Endothelial cell of umbilical vein (primary cell): ENCODE measurements at regions not wholly inside any gene's neighbourhood (a gene's known extent, or its start where the extent isn't known, plus 50 kb on each side); places are given as distances from the start of the nearest gene placed in this dataset.

Experiments used
- BruUV-seq: library from RNA; stranded (reverse); fragments of 400-500 nt; replicated peaks from 2 replicates; lab custom pipeline; 2021; lab: Mats Ljungman, UMichigan
- CTCF ChIA-PET: fragments of 300-600, 350-600 bp; sonication (Branson Sonifier 250); formaldehyde crosslinking; loops from one replicate; lab custom pipeline; 2021; ENCODE audit warnings: antibody characterized with exemption, inconsistent platforms; lab: Charles Lee
- POLR2A ChIA-PET: fragments of 300-600, 350-600 bp; sonication (Branson Sonifier 250); formaldehyde crosslinking; loops from one replicate; lab custom pipeline; 2021; ENCODE audit warnings: antibody characterized with exemption, inconsistent platforms; lab: Charles Lee
- DNase-seq: peaks from one replicate; pipeline ENCODE4 v3.0.0-alpha.2; 2011; ENCODE audit warnings: low read depth, low spot score
- FAIRE-seq: peaks from 2 replicates; lab custom pipeline; 2011; peaks lifted over from hg19 to GRCh38; lab: Jason Lieb, UNC
- H2AFZ ChIP-seq: 2 replicates; pipeline ENCODE4 v1.6.0; 2012; ENCODE audit warnings: low read depth, low read length, control low read depth, inconsistent platforms
- H3K27ac ChIP-seq: 2 replicates; pipeline ENCODE4 v1.5.1; 2011; ENCODE audit warnings: low read depth, mild to moderate bottlenecking, control low read depth, low read length, moderate library complexity; ENCODE audit not compliant: insufficient read depth
- H3K27me3 ChIP-seq, 2 experiments: 2 replicates each; pipeline versions ENCODE4 v1.6.0 to v1.6.1; 2011; ENCODE audit warnings: low read length in 2 of 2, mixed read lengths in 1 of 2; ENCODE audit not compliant: control insufficient read depth in 2 of 2, insufficient read depth in 2 of 2
- H3K36me3 ChIP-seq, 2 experiments: 2 replicates in 1 of 2; 3 replicates in 1 of 2; pipeline ENCODE4 v1.5.1; 2011; ENCODE audit warnings: low read length in 2 of 2, mild to moderate bottlenecking in 1 of 2, moderate library complexity in 1 of 2; ENCODE audit not compliant: control insufficient read depth in 2 of 2, insufficient read depth in 2 of 2; ENCODE audit errors: extremely low read depth in 1 of 2
- H3K4me1 ChIP-seq: 3 replicates; pipeline ENCODE4 v1.5.1; 2011; ENCODE audit warnings: mild to moderate bottlenecking, low read length; ENCODE audit not compliant: control insufficient read depth, insufficient read depth; ENCODE audit errors: extremely low read depth
- H3K4me2 ChIP-seq: 2 replicates; pipeline ENCODE4 v1.6.1; 2011; ENCODE audit warnings: low read length, control low read depth, mixed read lengths; ENCODE audit not compliant: insufficient read depth
- H3K4me3 ChIP-seq, 3 experiments: fragments of 200-600 bp in 1 of 3; sonication (generic), shearing (Covaris generic) in 1 of 3; replicated peaks in 1 of 3; 2 replicates each; pipeline ENCODE4 v1.5.1; 2011 to 2016; ENCODE audit warnings: control low read depth in 3 of 3, low read length in 3 of 3, mild to moderate bottlenecking in 2 of 3, inconsistent platforms in 1 of 3, low read depth in 1 of 3, moderate library complexity in 1 of 3; ENCODE audit not compliant: insufficient read depth in 1 of 3
- H3K79me2 ChIP-seq: 2 replicates; pipeline ENCODE4 v1.6.0; 2012; ENCODE audit warnings: low read length, inconsistent platforms; ENCODE audit not compliant: control insufficient read depth, insufficient read depth
- H3K9ac ChIP-seq: replicated peaks from 2 replicates; pipeline ENCODE3; 2011; ENCODE audit warnings: low read length, control low read depth; ENCODE audit not compliant: insufficient read depth; ENCODE audit errors: extremely low read depth
- H3K9me1 ChIP-seq: replicated peaks from 3 replicates; pipeline ENCODE4 v1.6.0; 2011; ENCODE audit warnings: mild to moderate bottlenecking, low read length; ENCODE audit not compliant: control insufficient read depth, insufficient read depth; ENCODE audit errors: extremely low read depth
- H3K9me3 ChIP-seq: replicated peaks from 2 replicates; pipeline ENCODE4 v1.5.1; 2012; ENCODE audit warnings: low read length, inconsistent platforms; ENCODE audit not compliant: control insufficient read depth, insufficient read depth
- H4K20me1 ChIP-seq: replicated peaks from 2 replicates; pipeline ENCODE3; 2011; ENCODE audit warnings: mild to moderate bottlenecking, low read length; ENCODE audit not compliant: control insufficient read depth, insufficient read depth; ENCODE audit errors: extremely low read depth
- EZH2 ChIP-seq: IDR thresholded peaks from 2 replicates; pipeline ENCODE4 v1.6.1; 2012; ENCODE audit warnings: borderline replicate concordance, low read depth, mild to moderate bottlenecking, moderate library complexity, low read length, inconsistent platforms; ENCODE audit not compliant: severe bottlenecking
- FOS ChIP-seq: IDR thresholded peaks from 2 replicates; pipeline ENCODE4 v1.6.1; 2011; ENCODE audit warnings: mild to moderate bottlenecking, low read length, moderate library complexity, borderline replicate concordance; ENCODE audit not compliant: insufficient read depth
- GATA2 ChIP-seq: IDR thresholded peaks from 2 replicates; pipeline ENCODE4 v1.7.0; 2011; ENCODE audit warnings: low read depth, mild to moderate bottlenecking, moderate library complexity, mixed read lengths, low read length; ENCODE audit not compliant: insufficient read length, insufficient read depth
- JUN ChIP-seq: IDR thresholded peaks from 2 replicates; pipeline ENCODE4 v1.6.1; 2011; ENCODE audit warnings: borderline replicate concordance, low read depth; ENCODE audit not compliant: insufficient read length, insufficient read depth
- MYC ChIP-seq: IDR thresholded peaks from one replicate; pipeline ENCODE4 v1.6.1; 2011; ENCODE audit warnings: mild to moderate bottlenecking, low read depth, low read length
- POLR2A ChIP-seq: IDR thresholded peaks from 2 replicates; pipeline ENCODE4 v1.6.1; 2012; ENCODE audit warnings: low read depth, mild to moderate bottlenecking, control low read depth, low read length
- POLR2AphosphoS5 ChIP-seq: IDR thresholded peaks from 2 replicates; pipeline ENCODE4 v1.6.1; 2012; ENCODE audit warnings: low read depth, mild to moderate bottlenecking, control low read depth, low read length, moderate library complexity; ENCODE audit not compliant: insufficient read depth
- dilution Hi-C: fragments of 300-500 bp; cut with MboI; formaldehyde crosslinking; loops from one replicate; pipeline ENCODE4 v1.15.0; 2019; ENCODE audit warnings: low sequenced_read_pairs; ENCODE audit not compliant: extremely low pct_ligation_motif_present
- intact Hi-C: fragments of 100-400 bp; cut with micrococcal nuclease; formaldehyde crosslinking; loops from one replicate; pipeline ENCODE4 v1.10.0; 2022
- TF ChIP-seq, protein P1 (sequence below): IDR thresholded peaks from 2 replicates; pipeline ENCODE4 v1.6.1; 2011; ENCODE audit not compliant: insufficient read depth, insufficient read length
- TF ChIP-seq, protein P2 (sequence below), 2 donors: IDR thresholded peaks; 1 replicate in 1 of 2; 2 replicates in 1 of 2; pipeline ENCODE4 v1.5.1; 2011; ENCODE audit warnings: low read length in 2 of 2, mild to moderate bottlenecking in 2 of 2, moderate library complexity in 2 of 2, control low read depth in 1 of 2, inconsistent platforms in 1 of 2, low read depth in 1 of 2; ENCODE audit not compliant: insufficient read depth in 1 of 2; ENCODE audit errors: extremely low read depth in 1 of 2

DNA sequence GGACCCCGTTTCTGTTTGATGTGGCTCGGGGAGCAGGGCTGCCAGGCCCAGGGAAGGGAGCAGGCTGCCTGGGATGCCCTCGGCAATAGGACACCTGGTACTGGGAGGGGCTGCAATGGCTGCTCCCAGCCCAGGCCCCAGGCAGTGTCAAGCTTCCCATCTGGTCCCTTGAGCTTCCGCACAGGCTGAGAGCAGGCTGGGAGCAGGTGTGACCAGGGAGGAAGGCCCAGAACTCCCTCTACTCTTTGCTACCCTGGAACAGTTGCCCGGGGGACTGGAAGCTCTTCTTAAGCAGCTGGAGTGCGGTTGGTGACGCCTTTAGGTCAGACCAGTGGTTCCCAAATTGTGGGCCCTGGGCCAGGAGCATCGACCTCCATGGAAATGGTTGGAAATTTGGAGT lies 186.9 kb downstream of the GADD45G start:
- Histone ChIP-seq H3K4me2 (no peak overlapping the region), H3K9ac (no peak overlapping the region), H3K79me2 (no peaks in the 10 kb centered on the region), H3K9me1 (no peaks in the 10 kb centered on the region), H3K4me1 (no peaks in the 10 kb centered on the region), H3K36me3 (no peaks in the 10 kb centered on the region), H3K9me3 (no peaks in the 10 kb centered on the region), H3K27me3 (no peaks in the 10 kb centered on the region), H2AFZ (no peak overlapping the region), H3K27ac (no peak overlapping the region), H3K4me3 (no peak overlapping the region), H4K20me1 (no peaks in the 10 kb centered on the region)
- ChIA-PET CTCF (no interaction called here), POLR2A (no interaction called here)
- FAIRE-seq (no peak), DNase-seq (no peak)
- TF ChIP-seq, protein P1, sequence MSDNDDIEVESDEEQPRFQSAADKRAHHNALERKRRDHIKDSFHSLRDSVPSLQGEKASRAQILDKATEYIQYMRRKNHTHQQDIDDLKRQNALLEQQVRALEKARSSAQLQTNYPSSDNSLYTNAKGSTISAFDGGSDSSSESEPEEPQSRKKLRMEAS = no peak
- TF ChIP-seq GATA2 (no peak), JUN (no peak), MYC (no peak), EZH2 (no peak), POLR2A (no peak), POLR2AphosphoS5 (no peak), FOS (no peak)
- TF ChIP-seq, protein P2, sequence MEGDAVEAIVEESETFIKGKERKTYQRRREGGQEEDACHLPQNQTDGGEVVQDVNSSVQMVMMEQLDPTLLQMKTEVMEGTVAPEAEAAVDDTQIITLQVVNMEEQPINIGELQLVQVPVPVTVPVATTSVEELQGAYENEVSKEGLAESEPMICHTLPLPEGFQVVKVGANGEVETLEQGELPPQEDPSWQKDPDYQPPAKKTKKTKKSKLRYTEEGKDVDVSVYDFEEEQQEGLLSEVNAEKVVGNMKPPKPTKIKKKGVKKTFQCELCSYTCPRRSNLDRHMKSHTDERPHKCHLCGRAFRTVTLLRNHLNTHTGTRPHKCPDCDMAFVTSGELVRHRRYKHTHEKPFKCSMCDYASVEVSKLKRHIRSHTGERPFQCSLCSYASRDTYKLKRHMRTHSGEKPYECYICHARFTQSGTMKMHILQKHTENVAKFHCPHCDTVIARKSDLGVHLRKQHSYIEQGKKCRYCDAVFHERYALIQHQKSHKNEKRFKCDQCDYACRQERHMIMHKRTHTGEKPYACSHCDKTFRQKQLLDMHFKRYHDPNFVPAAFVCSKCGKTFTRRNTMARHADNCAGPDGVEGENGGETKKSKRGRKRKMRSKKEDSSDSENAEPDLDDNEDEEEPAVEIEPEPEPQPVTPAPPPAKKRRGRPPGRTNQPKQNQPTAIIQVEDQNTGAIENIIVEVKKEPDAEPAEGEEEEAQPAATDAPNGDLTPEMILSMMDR (IDR thresholded peaks at IDR 0.05; ENCODE audit: extremely low read depth in 1 of 2, insufficient read depth in 1 of 2, low read depth in 1 of 2, low read length in 2 of 2) = no peak
- intact Hi-C loops (no loop called here), dilution Hi-C loops (no loop called here)
- BruUV-seq = no TSS peak
